ENCODE measurements at regions not wholly inside any gene's neighbourhood (a gene's known extent, or its start where the extent isn't known, plus 50 kb on each side); places are given as distances from the start of the nearest gene placed in this dataset.

GRCh38 chr1:55854911-55855310 is 639.7 kb upstream of the USP24 start:
- TF ChIP-seq CTCF (IDR thresholded peaks at IDR 0.05) (no peak), MAX (CRISPR knock-in tag; IDR thresholded peaks at IDR 0.05) (no peak), TEAD1 (CRISPR knock-in tag; IDR thresholded peaks at IDR 0.05) (no peak), USF2 (CRISPR knock-in tag; IDR thresholded peaks at IDR 0.05) (no peak), FOXK1 (CRISPR knock-in tag; IDR thresholded peaks at IDR 0.05) (no peak), NFYB (CRISPR knock-in tag; conservative IDR thresholded peaks at IDR 0.05; ENCODE audit: low read depth) (no peak), TEAD4 (CRISPR knock-in tag; IDR thresholded peaks at IDR 0.05) (no peak), HMGXB4 (CRISPR knock-in tag; IDR thresholded peaks at IDR 0.05) (no peak), NFE2L1 (CRISPR knock-in tag; IDR thresholded peaks at IDR 0.05) (no peak)
